GM18505 (cell line): ENCODE measurements at regions not wholly inside any gene's neighbourhood (a gene's known extent, or its start where the extent isn't known, plus 50 kb on each side); places are given as distances from the start of the nearest gene placed in this dataset.

Experiments
- ATAC-seq: cut with Tn5 transposase; IDR thresholded peaks from one replicate; pipeline ENCODE4 v1.9.1; 2021; ENCODE audit not compliant: unreplicated experiment
- POLR2A ChIP-seq: IDR thresholded peaks from 4 replicates; pipeline ENCODE4 v1.6.1; 2011; ENCODE audit warnings: borderline replicate concordance; ENCODE audit not compliant: insufficient read depth, insufficient read length; ENCODE audit errors: extremely low read depth

- no peak for TF ChIP-seq POLR2A
- no peak for ATAC-seq
Measured at GRCh38 chr2:11050565-11050964, 104.7 kb upstream of the SLC66A3 start.

GRCh38 chr2:11051280-11051679 is 104.0 kb upstream of the SLC66A3 start:
- no peak for ATAC-seq
- TF ChIP-seq POLR2A = no peak

- ATAC-seq = no peak
- no peak for TF ChIP-seq POLR2A
Measured at GRCh38 chr2:11053546-11053945, 101.7 kb upstream of the SLC66A3 start.

DNA sequence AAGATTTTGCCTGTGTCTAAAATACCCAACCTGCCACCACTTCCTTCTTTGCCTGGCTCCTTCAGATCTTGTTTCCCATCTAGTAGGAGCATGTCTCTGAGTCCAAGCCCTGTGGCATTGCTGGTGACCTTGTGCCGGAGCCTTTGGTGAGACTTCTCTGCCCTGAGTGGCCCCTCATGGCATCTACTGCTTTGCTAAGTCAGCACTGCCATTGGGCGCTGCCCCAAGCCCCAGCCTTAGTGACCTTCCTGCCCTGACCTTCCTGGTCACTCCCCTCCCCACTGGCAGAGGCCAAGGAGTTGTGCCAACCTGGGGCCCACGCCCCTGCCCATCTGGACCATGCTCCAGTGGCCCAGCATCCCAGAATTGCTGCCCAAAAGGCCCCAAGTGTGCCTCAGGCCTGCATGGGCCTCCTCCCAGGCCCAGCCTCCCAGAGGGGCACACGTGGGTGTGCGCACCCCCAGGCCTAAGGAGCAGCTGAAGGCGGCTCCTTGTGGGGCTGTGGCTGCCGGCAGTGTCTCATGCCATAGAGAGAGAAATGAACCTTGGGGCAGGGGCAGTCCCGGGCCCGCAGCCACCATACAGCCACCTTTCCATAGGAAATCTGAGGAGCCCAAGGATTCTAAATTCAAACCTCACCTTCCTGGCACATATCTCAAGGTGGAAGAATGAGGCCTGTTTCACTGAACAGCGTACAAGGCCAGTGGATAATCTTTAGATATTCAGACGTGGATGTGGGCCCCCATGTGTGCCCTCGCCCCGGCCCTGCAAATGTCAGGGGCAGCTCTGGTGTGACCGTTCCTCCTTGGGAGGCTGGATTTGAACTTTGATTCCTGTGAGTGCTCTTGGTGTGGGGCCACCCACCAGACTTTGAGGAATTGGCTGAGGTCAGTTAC is 100.2 kb upstream of the SLC66A3 start:
- TF ChIP-seq POLR2A = no peak
- ATAC-seq = no peak

GRCh38 chr2:11055679-11056215 is 99.5 kb upstream of the SLC66A3 start:
- no peak for TF ChIP-seq POLR2A
- no peak for ATAC-seq

DNA sequence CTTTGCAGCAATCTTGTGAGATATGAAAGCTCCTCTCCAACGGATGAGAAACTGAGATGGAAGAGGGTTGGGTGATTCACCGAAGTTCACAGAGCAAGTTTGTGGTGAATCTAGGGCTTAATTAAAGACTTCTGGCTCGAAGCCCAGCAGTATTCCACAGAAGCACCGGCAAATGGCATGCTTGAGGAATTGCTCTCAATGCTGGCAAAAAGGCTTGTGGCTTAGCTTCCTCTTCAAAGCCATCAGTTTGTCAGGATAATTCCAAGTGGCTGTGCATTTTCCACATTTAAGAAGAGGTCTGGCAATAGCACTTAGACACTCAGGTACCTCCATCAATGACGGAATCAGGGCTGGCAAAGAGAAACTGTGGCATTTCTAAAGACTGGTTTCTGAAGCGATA is 98.7 kb upstream of the SLC66A3 start:
- no peak for ATAC-seq
- TF ChIP-seq POLR2A = no peak

GRCh38 chr2:11057031-11057430 is 98.2 kb upstream of the SLC66A3 start:
- ATAC-seq = no peak
- no peak for TF ChIP-seq POLR2A

GRCh38 chr2:11058129-11058528 is 97.1 kb upstream of the SLC66A3 start:
- ATAC-seq = no peak
- TF ChIP-seq POLR2A = no peak

- no peak for TF ChIP-seq POLR2A
Measured at GRCh38 chr2:11060376-11061169, 94.7 kb upstream of the SLC66A3 start.

DNA sequence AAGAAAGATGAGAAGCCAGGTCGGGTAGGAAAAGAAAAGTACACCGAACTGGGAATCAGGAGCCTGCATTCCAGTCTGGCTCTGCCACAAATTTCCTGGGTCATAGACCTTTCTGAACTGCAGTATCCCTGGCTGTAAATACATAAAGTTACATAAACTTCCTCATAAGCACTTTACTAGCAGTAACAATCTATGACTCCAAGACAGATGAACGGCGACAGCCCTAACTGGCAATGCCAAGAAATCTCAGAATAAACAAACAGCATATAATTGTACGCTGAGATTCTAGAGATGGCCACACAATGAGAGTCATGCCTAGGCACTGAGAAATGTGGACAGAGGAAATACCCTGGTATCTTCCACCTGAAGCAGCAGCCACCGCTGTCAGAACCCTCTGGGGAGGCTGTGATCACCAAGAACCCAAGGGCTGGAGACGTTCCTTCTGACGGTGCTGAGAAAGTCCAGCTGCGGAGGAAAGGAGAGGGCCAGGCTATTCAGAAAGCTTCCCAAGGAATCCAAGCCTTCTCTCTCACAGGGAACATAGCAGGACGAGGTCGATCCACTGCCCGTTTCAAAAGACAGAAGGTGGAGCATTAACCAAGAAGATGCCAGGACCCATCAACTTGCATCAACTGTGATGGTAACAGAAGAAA is 89.3 kb upstream of the SLC66A3 start:
- ATAC-seq = no peak
- no peak for TF ChIP-seq POLR2A

More at GRCh38 chr2:11060376-11061169, 94.7 kb upstream of the SLC66A3 start:
- no peak for ATAC-seq

- no peak for ATAC-seq
- no peak for TF ChIP-seq POLR2A
Measured at GRCh38 chr2:11067221-11068078, 87.8 kb upstream of the SLC66A3 start.

DNA sequence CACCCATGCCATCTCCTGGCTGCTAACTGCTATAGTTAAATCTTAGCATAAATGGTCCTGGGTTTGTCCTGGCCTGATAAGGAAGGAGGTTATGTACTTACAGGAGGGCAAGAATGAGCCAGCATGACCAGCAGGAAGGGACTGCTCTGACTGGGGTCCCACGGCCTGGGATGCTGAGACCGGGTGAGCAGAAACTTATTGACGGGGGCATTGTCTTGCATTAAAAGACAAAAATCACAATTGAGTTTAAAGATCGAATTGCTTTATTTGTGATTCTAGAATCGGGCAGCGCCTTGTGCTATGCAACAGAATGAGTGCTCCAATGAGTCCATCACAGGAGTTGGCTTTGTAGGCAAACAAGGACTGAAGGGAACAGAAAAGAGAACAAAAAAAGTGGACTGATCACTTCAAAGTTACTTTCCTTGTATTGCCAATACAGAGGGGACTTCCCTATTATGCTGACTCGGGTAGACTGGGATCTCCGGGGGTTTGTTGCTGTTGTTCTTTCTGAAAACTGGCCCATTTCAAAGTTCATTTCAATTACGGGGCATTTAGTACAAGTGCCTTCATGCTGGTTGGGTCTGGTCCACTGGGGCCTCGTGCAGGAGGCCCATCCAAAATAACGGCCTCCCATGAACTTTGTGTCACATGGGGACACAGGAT is 87.1 kb upstream of the SLC66A3 start:
- ATAC-seq = no peak
- TF ChIP-seq POLR2A = no peak

DNA sequence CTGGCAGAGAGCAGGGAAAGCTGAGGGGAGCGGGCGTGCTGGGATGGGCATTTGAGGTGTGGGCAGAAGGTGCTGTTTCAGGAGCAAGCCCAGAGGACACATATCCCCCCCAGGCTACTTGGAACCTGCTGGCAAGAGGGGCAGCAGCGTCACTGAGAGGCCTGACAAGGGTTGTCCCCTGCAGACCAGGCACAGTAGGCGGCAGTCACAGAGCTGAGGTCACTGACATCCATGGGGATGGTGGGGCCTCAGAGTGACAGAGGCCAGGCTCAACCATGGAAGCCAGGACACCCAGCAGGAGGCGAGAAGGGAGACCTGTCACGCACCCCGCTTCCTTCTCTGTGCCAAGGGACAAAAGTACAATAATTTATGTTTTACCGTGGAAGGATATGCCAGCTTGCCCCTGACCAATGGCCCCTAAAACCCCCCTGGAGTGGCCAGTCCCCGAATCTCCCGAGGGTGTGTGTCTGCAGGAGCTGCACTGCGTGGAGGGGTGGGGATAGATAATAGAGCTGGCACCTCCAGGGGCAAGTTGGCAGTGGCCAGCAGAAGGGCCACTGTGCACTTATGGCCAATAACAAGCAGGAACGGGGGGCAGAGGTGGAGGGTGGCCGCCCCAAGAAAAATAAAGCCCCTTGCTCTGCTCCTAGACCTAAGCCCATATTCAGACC is 86.3 kb upstream of the SLC66A3 start:
- ATAC-seq = no peak
- no peak for TF ChIP-seq POLR2A
